ENCODE measurements at regions not wholly inside any gene's neighbourhood (a gene's known extent, or its start where the extent isn't known, plus 50 kb on each side); places are given as distances from the start of the nearest gene placed in this dataset.

GRCh38 chr4:11130195-11130970, 298.3 kb downstream of the HS3ST1 start:
- ATAC-seq (ENCODE audit: low FRiP score), result peak; percentile 71
- TF ChIP-seq CTCF (IDR thresholded peaks at IDR 0.05), result no peak
- no peak for DNase-seq (ENCODE audit: low spot score)

GRCh38 chr4:11120435-11120834, 308.3 kb downstream of the HS3ST1 start:
- DNase-seq (ENCODE audit: low spot score) (no peak), ATAC-seq (ENCODE audit: low FRiP score) (no peak)
- TF ChIP-seq CTCF (IDR thresholded peaks at IDR 0.05), result no peak

GRCh38 chr4:11119474-11119873, 309.2 kb downstream of the HS3ST1 start:
- ATAC-seq (ENCODE audit: low FRiP score) (no peak), DNase-seq (ENCODE audit: low spot score) (no peak)
- no peak for TF ChIP-seq CTCF (IDR thresholded peaks at IDR 0.05)

GRCh38 chr4:11118513-11118912, 310.2 kb downstream of the HS3ST1 start:
- DNase-seq (ENCODE audit: low spot score) (no peak), ATAC-seq (ENCODE audit: low FRiP score) (no peak)
- no peak for TF ChIP-seq CTCF (IDR thresholded peaks at IDR 0.05)

GRCh38 chr4:11116940-11117339, 311.8 kb downstream of the HS3ST1 start:
- ATAC-seq (ENCODE audit: low FRiP score) (no peak), DNase-seq (ENCODE audit: low spot score) (no peak)
- TF ChIP-seq CTCF (IDR thresholded peaks at IDR 0.05), result no peak

GRCh38 chr4:11111876-11112275, 316.8 kb downstream of the HS3ST1 start:
- TF ChIP-seq CTCF (IDR thresholded peaks at IDR 0.05), result no peak
- no peak for ATAC-seq (ENCODE audit: low FRiP score)
- DNase-seq (ENCODE audit: low spot score), result no peak

- TF ChIP-seq CTCF (IDR thresholded peaks at IDR 0.05), result no peak
- ATAC-seq (ENCODE audit: low FRiP score), result no peak
- no peak for DNase-seq (ENCODE audit: low spot score)
Measured at GRCh38 chr4:11111370-11111769, 317.3 kb downstream of the HS3ST1 start.
